ENCODE measurements at regions not wholly inside any gene's neighbourhood (a gene's known extent, or its start where the extent isn't known, plus 50 kb on each side); places are given as distances from the start of the nearest gene placed in this dataset.

DNA sequence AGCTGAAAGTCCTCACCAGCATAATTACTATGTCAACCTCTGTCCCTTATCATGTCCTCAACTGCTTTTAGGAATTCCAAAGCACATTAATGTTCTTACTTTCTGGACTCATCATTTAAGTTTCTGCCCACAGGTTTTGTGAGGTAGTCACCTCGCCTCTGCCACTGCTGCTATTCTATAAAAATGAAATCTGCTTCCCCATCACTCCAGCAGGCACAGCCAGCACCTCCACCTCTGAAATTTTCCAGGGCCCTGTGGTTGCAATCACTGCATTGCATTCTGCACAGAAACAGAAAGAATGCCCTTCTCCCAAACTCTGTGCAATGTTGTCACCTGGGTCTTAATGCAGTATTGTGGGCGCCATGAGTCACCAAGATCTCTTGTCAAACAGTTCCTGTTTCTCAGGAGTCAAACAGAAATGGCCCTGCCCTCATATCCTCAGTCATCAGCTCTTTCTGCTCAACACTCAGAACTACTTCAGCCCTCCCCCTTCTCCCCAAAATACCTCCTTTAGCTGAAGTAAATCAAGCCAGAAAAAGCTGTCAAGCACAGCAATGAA is 529.2 kb upstream of the NBEA start:
- no peak for DNase-seq (ENCODE audit: low read depth in 2 of 2)

DNA sequence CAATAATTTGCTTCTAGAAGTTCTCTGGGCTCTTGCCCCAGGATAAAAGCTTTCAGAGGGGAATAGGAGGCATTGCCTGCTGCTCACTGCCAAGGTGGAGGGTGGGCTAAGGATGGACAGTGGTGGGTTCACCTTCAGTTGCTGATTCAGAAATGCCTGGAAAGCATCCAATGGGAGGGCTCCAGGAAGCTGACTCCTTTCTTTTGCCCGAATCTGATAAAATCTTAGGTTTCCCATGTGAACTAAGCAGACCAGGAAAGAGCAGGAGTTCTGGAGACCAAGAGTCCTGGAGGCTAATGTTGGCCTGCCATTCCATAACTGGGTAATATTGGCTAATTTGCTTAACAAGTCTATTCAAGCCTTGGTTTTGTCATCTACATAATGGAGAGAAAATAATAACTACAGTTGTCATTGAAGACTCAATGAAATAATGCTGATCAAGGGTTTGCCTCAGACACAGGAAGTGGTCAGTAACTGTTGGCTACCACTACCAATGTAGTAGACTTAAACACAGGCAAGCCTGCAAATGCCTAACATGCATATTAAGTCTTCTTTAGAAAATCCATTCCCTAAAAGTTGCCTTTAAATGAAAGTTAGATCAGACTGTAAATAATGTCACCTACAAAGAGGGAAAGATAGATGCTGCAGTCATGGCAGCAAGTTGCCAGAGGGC is 528.4 kb upstream of the NBEA start:
- no peak for DNase-seq (ENCODE audit: low read depth in 2 of 2)

DNA sequence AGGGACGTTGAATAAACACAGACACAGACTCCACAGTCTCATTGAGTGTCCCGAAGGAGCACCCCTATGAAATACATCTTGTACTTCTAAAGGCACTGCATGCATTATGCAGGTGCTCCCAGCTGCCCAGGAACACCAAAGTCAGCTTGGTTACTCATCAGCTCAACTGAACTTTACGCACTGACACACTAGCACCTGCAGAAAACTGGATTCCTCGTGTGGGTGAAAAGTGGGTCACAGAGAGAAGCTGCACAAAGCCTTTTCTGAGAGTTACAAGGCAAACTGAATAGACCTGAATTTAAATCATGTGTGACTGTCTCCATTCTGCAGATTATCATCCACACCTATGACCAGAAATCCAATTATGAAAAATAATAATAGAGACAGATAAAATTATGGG is 527.5 kb upstream of the NBEA start:
- DNase-seq (ENCODE audit: low read depth in 2 of 2) = no peak

DNA sequence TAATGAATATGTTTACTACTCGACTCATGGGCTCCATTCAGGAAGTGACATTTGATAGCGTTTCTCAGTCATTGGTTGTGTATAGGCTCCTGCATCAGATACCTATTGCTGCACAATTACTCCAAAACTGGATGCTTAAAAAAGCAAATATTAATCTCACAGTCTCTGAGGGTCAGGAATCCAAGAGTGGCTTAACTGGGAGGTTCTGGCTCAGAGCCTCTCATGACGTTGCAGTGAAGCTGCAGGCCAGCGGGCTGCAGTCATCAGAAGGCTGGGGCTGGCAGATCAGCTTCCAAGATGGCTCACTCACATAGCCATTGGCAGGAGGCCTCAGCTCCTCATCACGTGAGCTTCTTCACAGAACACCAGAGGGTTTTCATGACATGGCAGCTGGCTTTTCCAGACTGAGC is 525.1 kb upstream of the NBEA start:
- DNase-seq (ENCODE audit: low read depth in 2 of 2) = no peak

DNA sequence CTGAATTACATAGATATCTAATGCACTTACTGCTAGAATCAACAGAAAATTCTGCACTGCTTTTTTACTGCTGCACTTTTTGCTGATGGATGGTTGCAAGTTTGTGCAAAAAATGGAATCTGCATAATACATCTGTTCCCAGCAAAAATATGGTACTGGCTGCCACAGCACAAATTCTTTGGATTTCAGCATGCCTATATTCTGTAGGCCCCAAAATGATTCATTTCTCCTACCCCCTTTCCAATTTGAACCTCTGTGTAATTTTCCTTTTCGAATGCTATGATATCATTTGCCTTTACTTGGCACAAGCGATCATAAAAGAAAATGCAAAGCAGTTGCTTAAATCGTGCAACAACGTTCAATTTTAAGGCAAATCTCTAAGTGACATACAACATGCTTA is 524.2 kb upstream of the NBEA start:
- no peak for DNase-seq (ENCODE audit: low read depth in 2 of 2)

DNA sequence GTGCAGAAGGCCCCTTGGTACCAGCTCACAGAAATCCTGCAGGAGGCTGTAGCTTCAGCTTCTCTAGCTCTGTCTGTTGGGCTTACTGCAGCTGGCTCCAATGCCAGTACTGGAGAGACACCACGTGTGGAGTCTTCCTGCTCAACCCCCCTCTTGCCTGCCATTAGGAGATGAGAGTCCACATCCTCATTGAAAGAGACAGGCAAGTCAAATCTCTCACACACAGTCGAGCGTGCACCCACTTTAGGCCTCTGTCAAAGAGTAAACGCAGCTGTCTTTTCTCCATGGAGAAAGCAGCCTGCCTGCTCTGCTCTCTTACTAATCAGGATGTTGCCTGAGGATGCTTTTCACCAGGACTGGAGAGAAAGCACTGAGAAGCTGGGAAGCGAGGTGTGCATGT is 523.0 kb upstream of the NBEA start:
- DNase-seq (ENCODE audit: low read depth in 2 of 2) = no peak

DNA sequence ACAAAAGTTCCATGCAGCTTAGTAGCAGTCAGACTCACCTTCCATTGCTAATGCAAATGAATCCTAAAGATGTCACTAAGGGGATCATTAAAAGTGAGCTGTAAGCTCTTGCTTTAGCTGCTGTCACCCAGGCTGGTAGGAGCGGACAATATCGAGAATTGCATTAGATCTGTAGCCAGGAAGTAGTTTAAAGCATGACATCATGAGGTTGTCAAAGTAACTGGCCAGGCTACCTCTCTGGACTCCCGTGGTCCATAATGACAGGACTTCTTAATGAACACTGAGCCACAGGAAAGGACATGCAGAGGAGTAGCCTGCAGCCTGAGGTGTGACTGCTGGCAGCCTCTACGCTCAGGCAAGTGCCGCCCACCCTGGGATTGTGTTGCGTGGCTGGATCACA is 522.3 kb upstream of the NBEA start:
- no peak for DNase-seq (ENCODE audit: low read depth in 2 of 2)

DNA sequence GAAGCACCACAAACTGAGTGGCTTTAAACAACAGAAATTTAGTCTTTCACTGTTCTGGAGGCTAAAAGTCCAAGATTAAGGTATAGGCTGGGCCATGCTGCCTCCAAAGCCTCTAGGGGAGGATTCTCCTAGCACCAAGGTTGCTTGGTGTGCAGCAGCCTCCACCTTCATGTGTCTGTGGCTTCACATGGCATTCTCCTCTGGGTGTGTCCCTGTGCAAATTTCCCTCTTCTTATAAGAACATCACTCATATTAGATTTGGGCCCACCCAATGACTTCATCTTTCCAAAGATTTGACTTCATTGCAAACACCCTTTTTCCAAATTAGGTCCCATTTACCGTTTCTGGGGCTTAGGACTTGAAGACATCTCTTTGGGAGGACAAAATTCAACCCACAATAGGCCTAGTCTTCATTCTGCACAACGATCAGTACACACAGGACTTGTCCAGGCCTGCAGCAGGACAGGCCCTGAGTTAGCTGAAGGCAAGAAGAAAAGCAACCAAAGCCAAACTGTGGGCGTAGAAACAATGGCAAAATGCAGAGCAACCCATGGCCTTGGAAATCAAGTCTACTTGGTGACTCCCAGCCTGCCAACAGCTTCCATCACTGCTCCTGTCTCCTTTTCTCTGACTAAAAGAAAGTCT is 521.2 kb upstream of the NBEA start:
- DNase-seq (ENCODE audit: low read depth in 2 of 2) = no peak

DNA sequence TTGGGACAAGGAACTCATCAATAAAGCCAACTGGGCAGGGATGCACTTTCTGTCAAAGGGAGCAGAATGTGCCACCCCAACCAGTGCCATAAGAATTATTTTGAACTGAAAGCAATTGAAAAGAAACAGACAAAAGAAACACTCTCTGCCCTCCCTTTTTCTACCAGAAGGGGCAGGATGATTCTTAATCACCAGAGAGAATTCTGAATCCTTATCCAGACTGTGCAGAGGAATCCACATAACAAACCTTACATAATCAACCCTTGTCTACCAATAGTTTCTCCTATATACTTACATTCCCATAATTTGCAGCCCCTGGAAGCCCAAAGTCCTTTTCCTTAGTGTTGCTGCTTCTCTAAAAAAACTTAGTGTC is 520.7 kb upstream of the NBEA start:
- no peak for DNase-seq (ENCODE audit: low read depth in 2 of 2)

DNA sequence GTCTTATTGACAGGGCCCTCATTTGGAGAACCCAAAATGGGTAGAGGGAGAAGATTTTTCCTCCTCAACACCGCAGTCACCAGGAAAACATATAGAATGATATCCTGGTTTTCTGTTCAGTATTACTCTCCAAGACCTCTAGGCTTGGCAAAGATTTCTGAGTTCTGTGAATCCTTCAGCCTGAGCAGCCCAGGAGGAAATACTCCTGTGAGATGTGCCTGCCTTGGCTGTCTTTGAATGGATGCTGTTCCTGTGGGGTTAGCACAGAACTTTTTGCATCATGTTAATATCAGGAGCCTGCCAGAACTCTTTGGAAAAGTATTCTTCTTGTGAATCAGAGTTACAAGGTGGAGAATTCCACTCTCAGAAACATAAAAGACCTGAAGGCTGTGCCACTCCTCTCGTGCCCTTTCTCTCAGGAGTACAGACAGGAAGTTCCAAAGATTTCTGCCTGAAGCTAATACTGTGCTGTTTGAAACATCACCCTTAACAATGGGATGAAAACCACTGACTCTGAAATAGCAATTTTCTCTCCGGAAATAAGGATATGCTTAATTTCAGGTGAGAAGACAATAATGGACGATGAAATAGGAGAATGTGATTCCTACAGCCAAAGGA is 520.1 kb upstream of the NBEA start:
- no peak for DNase-seq (ENCODE audit: low read depth in 2 of 2)

DNA sequence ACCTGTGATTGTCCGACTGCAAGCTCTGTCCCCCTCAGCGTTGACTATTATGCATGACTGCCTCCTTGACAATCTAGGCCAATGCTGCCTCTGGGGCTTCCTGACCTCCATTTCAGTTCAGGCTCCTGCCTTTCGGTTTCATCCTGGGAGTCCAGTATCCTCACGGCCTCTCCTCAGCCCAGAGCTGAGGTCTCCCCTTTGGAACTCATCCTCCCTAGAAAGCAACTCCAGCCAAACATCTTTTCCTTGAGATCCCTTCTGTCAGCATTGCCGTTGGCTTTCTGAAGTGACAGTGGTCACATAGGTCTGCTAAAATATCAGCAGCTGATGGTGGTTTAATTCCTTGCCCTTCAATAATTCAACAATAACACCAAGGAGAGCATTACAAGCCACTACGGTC is 519.1 kb upstream of the NBEA start:
- DNase-seq (ENCODE audit: low read depth in 2 of 2) = no peak

DNA sequence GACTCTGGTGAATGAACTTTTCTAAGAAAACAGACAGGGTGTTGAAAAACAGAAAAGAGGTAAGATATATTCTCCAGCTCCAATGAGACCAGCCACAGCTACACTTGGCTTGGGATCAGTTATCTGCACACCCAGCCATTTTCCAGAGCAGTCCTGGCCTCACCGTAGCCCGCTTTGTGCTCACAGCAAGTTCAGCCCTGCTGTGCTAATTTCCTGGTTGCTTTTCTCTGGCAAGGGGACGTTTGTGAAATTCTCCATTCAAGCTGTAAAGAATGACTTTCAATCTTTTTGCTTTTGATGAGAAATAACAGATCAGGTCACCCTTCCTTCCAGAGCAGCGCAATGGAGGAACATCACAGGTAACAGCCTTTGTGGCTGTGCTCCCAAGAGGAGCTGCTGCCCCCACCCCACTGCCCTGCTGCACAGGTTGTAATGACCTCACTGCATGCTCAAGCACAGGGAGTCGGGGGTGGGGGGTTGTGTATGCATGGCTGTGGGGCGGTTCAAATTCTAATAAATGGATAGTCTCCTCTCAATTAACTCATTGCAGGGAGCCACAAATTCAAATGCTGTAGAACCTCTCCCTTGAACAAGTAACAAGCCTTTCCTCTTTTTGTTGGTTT is 516.6 kb upstream of the NBEA start:
- no peak for DNase-seq (ENCODE audit: low read depth in 2 of 2)

DNA sequence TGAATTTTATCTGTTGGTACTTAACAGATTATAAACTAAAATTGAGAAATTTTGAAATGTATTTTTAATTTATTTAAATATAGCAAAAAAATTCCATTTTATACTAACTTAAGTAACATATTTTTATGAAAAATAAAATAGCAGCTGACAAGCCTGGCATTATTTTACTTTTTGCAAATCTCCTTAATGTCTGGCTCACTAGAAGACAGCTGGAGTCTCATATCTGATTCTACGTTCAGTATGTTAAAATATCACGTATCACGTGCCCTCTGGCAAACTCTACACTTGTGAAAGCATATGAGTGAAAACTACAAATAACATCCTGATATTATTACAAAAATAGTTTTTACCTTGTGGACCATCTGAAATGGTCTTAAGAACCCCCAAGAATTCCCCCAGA is 513.2 kb upstream of the NBEA start:
- DNase-seq (ENCODE audit: low read depth in 2 of 2) = no peak

DNA sequence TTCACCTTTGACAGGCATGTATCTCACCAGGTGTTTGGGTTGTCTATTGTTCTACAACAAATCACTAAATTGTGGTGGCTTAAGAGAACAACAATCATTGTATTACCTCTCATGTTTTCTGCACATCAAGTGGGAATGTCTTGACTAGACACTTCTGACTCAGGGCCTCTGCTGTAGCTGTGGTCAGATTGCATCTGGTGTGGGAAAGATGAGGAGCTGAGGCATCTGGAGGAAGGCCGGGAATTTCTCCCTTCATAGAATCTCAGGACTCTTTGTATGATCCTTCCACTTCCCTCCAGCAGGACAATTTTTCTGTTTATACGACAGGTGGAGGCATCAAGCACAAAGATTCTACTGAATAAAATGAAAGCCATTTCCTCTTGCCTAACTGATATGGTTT is 511.8 kb upstream of the NBEA start:
- DNase-seq (ENCODE audit: low read depth in 2 of 2) = no peak

DNA sequence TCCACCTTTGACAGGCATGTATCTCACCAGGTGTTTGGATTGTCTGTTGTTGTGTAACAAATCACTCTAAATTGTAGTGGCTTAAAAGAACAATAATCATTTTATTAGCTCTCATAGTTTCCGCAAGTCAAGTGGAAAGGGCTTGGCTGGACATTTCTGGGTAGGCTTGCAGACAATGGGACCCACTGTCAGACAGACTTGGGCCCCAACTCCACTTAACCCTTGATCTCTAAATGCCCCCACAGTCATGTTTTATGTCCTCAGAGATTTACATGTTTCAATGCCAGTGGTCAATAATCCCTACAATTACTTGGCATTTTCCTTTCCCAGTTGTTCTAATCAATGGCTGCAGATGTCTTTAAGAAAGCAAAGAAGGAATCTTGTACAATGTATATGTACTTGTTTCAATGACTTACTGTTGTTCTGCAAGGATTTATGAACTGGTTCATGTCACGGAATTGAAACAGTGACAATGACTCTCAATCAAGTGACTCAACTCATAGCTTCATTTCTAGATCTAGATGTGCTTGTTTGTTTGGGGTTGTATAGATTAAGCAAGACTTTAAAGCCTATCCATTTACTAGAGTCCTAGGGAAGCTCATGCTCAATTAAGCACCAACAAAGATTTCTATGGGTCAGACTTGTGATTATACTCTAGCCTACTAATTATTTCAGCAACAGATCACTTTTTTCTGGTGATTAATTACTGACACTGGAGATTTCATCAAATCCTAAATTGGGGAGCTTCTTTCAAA is 510.1 kb upstream of the NBEA start:
- DNase-seq (ENCODE audit: low read depth in 2 of 2) = no peak

DNA sequence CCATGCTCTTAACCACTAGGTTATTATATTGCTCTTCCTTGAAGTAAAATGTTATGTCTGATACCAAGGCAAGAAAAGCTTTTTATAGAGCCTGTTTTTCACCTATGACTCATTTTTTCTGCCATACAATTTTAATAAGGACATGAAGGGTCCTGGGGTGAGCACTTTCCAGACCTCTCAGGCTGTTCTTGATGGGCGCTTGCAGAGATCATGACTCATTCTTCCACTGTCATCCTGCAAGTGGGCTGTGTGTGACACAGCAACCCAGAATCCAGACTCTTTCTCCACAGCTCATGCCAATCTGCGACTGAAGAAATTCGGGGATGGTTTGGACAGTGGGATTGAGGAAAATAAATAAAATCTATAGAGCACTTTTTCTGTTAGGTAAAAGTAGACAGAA is 506.7 kb upstream of the NBEA start:
- no peak for DNase-seq (ENCODE audit: low read depth in 2 of 2)

DNA sequence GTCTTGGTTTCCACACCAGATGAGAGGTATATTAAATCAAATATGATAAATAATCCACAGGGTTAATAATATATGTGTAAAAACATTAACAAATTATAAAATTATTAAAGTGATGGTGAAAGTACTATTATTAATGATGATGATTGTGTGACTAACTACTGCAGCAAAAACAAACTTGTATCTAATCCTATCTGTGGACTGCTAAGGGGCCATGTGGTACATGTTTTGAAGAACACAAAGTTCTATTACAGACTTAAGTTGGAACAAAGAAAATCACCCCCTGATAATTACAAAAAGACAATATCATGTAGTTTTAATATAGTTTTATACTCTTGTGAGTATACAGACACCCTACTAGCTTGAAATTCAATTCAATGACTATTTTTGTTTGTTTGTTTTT is 504.2 kb upstream of the NBEA start:
- no peak for DNase-seq (ENCODE audit: low read depth in 2 of 2)

DNA sequence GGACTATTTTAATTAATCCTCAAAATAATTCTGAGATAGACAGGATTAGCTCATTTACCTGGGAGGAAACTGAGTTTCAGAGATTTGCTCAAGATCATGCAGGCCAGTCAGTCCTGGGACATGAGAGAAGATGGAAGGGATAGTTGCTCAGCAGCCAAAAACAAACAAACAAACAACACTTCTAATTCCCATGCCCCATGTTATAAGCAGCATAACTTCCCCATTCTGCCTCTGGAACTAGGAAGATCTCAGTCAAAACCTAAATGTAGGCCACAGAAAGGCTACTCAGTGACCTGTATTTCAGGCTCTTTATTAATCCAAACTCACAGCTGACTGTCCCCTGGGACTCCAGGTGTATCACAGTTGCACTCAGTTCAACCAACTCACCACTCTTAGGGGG is 489.2 kb upstream of the NBEA start:
- no peak for DNase-seq (ENCODE audit: low read depth in 2 of 2)

DNA sequence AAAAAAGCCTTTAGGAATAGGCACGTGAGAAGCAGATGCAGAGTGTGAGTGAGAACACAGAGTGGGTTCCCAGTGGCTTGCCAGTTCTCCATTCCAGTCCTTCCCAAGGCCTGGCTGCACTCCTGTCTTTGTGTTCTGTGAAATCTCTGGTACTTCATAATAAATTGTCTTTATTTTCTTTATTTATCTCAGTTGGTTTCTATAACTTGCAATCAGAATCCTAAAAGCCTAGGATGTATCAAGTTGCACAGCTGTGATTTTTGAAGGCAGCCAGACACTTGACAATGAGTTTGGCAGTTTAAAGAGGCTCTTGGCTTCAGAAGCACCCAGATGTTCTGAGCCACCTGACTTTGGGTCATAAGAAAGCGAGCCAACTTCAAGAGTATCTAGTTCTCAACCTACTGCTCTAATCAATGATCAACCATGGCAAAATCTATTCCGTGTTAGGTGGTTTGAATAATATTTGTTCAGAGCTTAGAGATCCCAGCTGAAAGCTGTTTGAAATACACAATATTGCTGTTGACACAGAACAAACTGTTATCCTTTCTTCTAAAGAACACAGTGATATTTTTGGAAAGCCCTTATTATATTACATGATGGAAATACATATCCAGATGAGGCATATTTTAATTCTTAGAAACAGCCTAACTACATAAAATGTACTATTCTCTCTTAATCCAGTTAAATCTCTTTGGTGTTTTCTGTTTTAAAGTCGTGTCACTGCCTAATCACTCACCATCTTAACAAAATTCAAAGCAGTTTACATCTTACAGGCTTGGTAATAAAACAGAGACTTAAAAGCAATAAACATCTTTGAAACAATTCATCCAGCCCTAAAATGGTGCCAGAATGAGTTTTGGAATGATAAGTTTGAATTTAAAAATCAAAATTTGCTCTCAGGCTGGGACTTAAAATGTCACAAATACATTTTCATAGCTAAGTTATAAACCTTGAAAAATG is 483.0 kb upstream of the NBEA start:
- DNase-seq (ENCODE audit: low read depth in 2 of 2) = no peak

DNA sequence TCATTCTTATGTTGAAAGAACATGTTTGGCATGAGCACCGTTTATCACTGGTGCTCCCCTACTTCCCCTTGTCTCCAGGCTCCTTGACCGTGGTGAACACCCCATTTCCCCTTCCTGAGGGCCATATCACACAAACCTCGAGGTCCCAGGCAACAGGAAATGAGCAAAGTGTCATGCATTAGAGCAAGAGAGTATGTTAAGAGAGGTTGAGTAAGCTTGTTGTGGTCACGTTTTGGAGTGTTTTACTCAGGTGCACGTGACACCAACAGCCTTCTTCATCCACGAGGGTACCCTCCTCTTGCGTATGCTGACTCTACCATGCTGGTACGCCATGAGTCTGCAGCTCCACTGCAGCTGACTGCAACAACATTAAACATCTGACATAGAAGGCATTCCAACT is 482.2 kb upstream of the NBEA start:
- no peak for DNase-seq (ENCODE audit: low read depth in 2 of 2)

DNA sequence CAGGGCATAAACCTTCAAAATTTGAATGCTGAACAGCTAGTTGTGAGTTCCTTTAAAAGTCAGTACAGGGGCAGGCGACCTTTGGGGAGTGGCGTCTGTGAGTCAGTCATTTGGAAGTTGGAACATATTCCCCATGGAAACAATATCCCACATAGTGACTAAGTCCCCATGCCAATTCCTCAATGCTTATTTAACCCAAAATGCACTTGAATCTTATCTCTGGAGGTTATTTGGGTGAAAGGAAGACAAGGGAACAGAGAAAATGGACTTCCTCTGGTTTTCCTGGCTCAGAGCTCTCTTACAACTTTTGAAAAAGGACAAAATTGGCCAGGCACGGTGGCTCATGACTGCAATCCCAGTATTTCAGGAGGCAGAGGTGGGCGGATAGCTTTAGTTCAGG is 479.2 kb upstream of the NBEA start:
- DNase-seq (ENCODE audit: low read depth in 2 of 2) = no peak

All from stimulated activated CD4-positive, alpha-beta T cell treated with anti-CD3 and anti-CD28 coated beads, Interleukin-1b, Interleukin-23, amount 100 ng/mL, for 4 hours (primary cell).